ENCODE measurements at regions not wholly inside any gene's neighbourhood (a gene's known extent, or its start where the extent isn't known, plus 50 kb on each side); places are given as distances from the start of the nearest gene placed in this dataset.

DNA sequence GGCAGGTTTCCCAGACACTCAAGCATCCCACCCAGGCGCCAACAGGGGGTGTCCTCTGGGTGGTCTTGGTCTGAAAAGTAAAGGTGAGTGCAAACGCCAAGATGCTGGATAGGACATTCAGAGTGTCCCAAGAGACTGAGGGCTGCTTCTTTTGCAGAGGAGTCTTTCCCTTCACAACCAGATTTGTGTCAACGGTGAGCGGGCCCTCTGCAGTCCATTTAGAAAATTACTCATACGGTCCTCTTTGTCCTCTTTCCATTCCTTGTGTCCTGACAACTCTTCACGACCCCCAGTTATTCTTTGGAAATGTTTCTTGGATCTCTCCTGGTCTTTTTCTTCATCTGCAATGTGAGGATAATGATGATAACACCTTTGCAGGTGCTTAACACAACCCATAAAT is 257.8 kb downstream of the CDC5L start:
- TF ChIP-seq, protein P1, sequence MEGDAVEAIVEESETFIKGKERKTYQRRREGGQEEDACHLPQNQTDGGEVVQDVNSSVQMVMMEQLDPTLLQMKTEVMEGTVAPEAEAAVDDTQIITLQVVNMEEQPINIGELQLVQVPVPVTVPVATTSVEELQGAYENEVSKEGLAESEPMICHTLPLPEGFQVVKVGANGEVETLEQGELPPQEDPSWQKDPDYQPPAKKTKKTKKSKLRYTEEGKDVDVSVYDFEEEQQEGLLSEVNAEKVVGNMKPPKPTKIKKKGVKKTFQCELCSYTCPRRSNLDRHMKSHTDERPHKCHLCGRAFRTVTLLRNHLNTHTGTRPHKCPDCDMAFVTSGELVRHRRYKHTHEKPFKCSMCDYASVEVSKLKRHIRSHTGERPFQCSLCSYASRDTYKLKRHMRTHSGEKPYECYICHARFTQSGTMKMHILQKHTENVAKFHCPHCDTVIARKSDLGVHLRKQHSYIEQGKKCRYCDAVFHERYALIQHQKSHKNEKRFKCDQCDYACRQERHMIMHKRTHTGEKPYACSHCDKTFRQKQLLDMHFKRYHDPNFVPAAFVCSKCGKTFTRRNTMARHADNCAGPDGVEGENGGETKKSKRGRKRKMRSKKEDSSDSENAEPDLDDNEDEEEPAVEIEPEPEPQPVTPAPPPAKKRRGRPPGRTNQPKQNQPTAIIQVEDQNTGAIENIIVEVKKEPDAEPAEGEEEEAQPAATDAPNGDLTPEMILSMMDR (IDR thresholded peaks at IDR 0.05; ENCODE audit: borderline replicate concordance, extremely low read depth, insufficient read depth) = no peak
- Histone ChIP-seq H3K9me3 (ENCODE audit: control insufficient read depth in 2 of 3, insufficient read depth in 1 of 3, low read length in 3 of 3) (no peaks in the 10 kb centered on the region), H3K27me3 (ENCODE audit: control insufficient read depth, insufficient read depth, low read length) (no peaks in the 10 kb centered on the region), H3K4me1 (ENCODE audit: control insufficient read depth in 2 of 3, insufficient read depth in 2 of 3, low read depth in 1 of 3, low read length in 3 of 3) (no peaks in the 10 kb centered on the region), H3K4me3 (ENCODE audit: low read length in 3 of 3) (no peak overlapping the region), H3K36me3 (ENCODE audit: control insufficient read depth in 2 of 3, insufficient read depth in 3 of 3, low read length in 3 of 3) (no peaks in the 10 kb centered on the region), H3K9ac (ENCODE audit: low read length in 3 of 3) (no peak overlapping the region), H3K27ac (ENCODE audit: low read depth in 2 of 2, low read length in 2 of 2) (no peak overlapping the region)
- DNase-seq (no peak), FAIRE-seq (no peak)
- intact Hi-C loops (cut with DNase I) = no loop called here

DNA sequence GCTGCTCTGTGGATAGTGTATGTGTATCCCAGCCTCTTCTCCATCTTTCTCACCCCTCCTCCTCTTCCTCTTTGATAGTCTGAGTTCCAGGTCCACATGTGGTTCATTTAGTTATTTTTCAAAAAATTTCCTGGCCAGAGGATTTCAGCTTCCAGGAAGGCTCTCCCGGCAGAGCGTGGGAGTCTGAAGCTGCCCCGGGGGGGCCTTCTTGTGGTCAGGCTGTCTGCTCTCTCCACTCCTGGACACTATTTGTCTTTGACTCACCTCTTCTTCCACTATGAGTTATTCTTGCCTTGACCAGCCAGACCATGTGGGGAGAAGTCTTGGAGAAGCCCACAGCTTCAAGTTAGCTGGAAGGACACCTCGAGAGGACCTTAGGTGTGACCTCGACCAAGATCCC is 258.8 kb downstream of the CDC5L start:
- no peaks in the 10 kb centered on the region for H3K9me3 ChIP-seq (ENCODE audit: control insufficient read depth in 2 of 3, insufficient read depth in 1 of 3, low read length in 3 of 3)
- H3K36me3 ChIP-seq (ENCODE audit: control insufficient read depth in 2 of 3, insufficient read depth in 3 of 3, low read length in 3 of 3) = no peaks in the 10 kb centered on the region
- FAIRE-seq (no peak), DNase-seq (no peak)
- no peaks in the 10 kb centered on the region for H3K4me1 ChIP-seq (ENCODE audit: control insufficient read depth in 2 of 3, insufficient read depth in 2 of 3, low read depth in 1 of 3, low read length in 3 of 3)
- no peak overlapping the region for H3K27ac ChIP-seq (ENCODE audit: low read depth in 2 of 2, low read length in 2 of 2)
- no peak overlapping the region for H3K9ac ChIP-seq (ENCODE audit: low read length in 3 of 3)
- H3K27me3 ChIP-seq (ENCODE audit: control insufficient read depth, insufficient read depth, low read length) = no peaks in the 10 kb centered on the region
- TF ChIP-seq, protein P1 (IDR thresholded peaks at IDR 0.05; ENCODE audit: borderline replicate concordance, extremely low read depth, insufficient read depth) = no peak
- intact Hi-C loops (cut with DNase I) = no loop called here
- no peak overlapping the region for H3K4me3 ChIP-seq (ENCODE audit: low read length in 3 of 3)

DNA sequence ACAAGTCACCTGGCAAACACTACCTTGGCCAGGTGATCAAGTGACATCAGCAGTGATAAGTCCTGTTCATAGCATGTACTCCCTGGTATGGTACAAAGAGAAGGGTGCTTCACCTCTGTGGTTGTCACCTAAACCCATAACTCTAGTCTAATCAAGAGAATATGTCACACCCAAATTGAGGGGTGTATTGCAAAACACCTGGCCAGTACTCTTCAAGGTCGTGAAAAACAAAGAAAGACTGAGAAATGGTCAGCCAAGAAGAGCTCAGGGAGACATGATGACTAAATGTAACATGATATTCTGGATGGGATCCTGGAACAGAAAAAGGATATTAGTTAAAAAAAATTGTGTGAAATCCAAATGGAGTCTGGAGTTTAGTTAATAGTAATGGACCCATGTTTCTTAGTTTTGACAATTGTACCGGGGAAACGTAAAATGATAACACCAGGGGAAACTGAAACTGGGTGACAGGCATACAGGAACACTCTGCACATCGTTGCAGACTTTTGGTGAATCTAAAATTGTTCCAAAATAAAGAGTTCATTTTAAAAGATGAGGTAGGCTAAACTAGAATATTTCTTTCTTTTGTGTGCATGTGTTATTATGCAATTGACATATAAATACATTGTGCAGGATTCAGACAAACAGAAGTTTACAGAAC is 262.0 kb downstream of the CDC5L start:
- no peak for FAIRE-seq
- Histone ChIP-seq H3K4me1 (ENCODE audit: control insufficient read depth in 2 of 3, insufficient read depth in 2 of 3, low read depth in 1 of 3, low read length in 3 of 3) (peaks cover 0 to 3% (median 0%) of the 10 kb centered on the region in 3 donors), H3K4me3 (ENCODE audit: low read length in 3 of 3) (no peak overlapping the region), H3K27me3 (ENCODE audit: control insufficient read depth, insufficient read depth, low read length) (no peaks in the 10 kb centered on the region), H3K9me3 (ENCODE audit: control insufficient read depth in 2 of 3, insufficient read depth in 1 of 3, low read length in 3 of 3) (no peaks in the 10 kb centered on the region), H3K27ac (ENCODE audit: low read depth in 2 of 2, low read length in 2 of 2) (no peak overlapping the region), H3K36me3 (ENCODE audit: control insufficient read depth in 2 of 3, insufficient read depth in 3 of 3, low read length in 3 of 3) (no peaks in the 10 kb centered on the region), H3K9ac (ENCODE audit: low read length in 3 of 3) (no peak overlapping the region)
- no peak for DNase-seq
- intact Hi-C loops (cut with DNase I) = no loop called here
- TF ChIP-seq, protein P1 (IDR thresholded peaks at IDR 0.05; ENCODE audit: borderline replicate concordance, extremely low read depth, insufficient read depth) = no peak

DNA sequence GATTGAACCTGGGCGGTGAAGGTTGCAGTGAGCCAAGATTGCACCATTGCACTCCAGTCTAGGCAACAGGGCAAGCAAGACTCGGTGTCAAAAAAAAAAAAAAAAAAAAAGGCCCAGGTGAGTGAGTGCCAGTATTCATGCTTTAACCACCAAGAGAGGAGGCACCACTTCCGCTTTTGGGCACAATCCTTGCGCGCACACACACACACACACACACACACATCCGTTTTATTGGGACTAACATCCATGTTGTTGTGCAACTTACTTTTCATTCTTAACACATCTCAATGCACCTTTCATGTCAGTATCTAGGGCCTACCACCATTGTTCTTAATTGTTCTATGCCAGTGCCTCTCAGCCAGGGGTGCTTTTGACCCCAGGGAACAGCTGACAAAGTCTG is 263.0 kb downstream of the CDC5L start:
- Histone ChIP-seq H3K4me1 (ENCODE audit: control insufficient read depth in 2 of 3, insufficient read depth in 2 of 3, low read depth in 1 of 3, low read length in 3 of 3) (peaks cover 0 to 5% (median 0%) of the 10 kb centered on the region in 3 donors), H3K4me3 (ENCODE audit: low read length in 3 of 3) (no peak overlapping the region), H3K9ac (ENCODE audit: low read length in 3 of 3) (no peak overlapping the region), H3K36me3 (ENCODE audit: control insufficient read depth in 2 of 3, insufficient read depth in 3 of 3, low read length in 3 of 3) (no peaks in the 10 kb centered on the region), H3K9me3 (ENCODE audit: control insufficient read depth in 2 of 3, insufficient read depth in 1 of 3, low read length in 3 of 3) (no peaks in the 10 kb centered on the region), H3K27ac (ENCODE audit: low read depth in 2 of 2, low read length in 2 of 2) (no peak overlapping the region), H3K27me3 (ENCODE audit: control insufficient read depth, insufficient read depth, low read length) (no peaks in the 10 kb centered on the region)
- TF ChIP-seq, protein P1 (IDR thresholded peaks at IDR 0.05; ENCODE audit: borderline replicate concordance, extremely low read depth, insufficient read depth) = no peak
- FAIRE-seq (no peak), DNase-seq (no peak)
- intact Hi-C loops (cut with DNase I) = no loop called here

All from kidney (tissue), 13 donors.